ENCODE measurements at regions not wholly inside any gene's neighbourhood (a gene's known extent, or its start where the extent isn't known, plus 50 kb on each side); places are given as distances from the start of the nearest gene placed in this dataset.
"Not testable (repeated sequence)": the region's sequence is repeated elsewhere in the genome, so short reads cannot be mapped to it uniquely, and the experiment has no call there.

GRCh38 chr14:55900749-55901148 lies 217.5 kb upstream of the PELI2 start:
- DNase-seq, result no peak

GRCh38 chr14:55901291-55901690 lies 216.9 kb upstream of the PELI2 start:
- no peak for DNase-seq

GRCh38 chr14:55902241-55902640 lies 216.0 kb upstream of the PELI2 start:
- DNase-seq, result no peak

GRCh38 chr14:55904086-55904485 lies 214.1 kb upstream of the PELI2 start:
- DNase-seq, result no peak

GRCh38 chr14:55908106-55908505 lies 210.1 kb upstream of the PELI2 start:
- DNase-seq, result no peak

GRCh38 chr14:55909879-55910278 lies 208.3 kb upstream of the PELI2 start:
- DNase-seq, result no peak

- DNase-seq, result no peak
These were observed 207.5 kb upstream of the PELI2 start for GRCh38 chr14:55910601-55911243.

- DNase-seq, result no peak
These were observed 206.4 kb upstream of the PELI2 start for GRCh38 chr14:55911776-55912175.

GRCh38 chr14:55912344-55912743 lies 205.9 kb upstream of the PELI2 start:
- DNase-seq, result no peak

GRCh38 chr14:55913324-55914025 lies 204.7 kb upstream of the PELI2 start:
- DNase-seq, result no peak

GRCh38 chr14:55914771-55915170 lies 203.4 kb upstream of the PELI2 start:
- no peak for DNase-seq

GRCh38 chr14:55915456-55915855 lies 202.8 kb upstream of the PELI2 start:
- DNase-seq, result no peak

GRCh38 chr14:55919800-55920199 lies 198.4 kb upstream of the PELI2 start:
- not testable (repeated sequence) for DNase-seq

GRCh38 chr14:55921511-55921910 lies 196.7 kb upstream of the PELI2 start:
- no peak for DNase-seq

GRCh38 chr14:55926007-55926406 lies 192.2 kb upstream of the PELI2 start:
- no peak for DNase-seq

- DNase-seq, result no peak
These were observed 191.2 kb upstream of the PELI2 start for GRCh38 chr14:55927028-55927427.

GRCh38 chr14:55928276-55928675 lies 189.9 kb upstream of the PELI2 start:
- DNase-seq, result no peak

- DNase-seq, result no peak
These were observed 189.1 kb upstream of the PELI2 start for GRCh38 chr14:55929136-55929535.

GRCh38 chr14:55930016-55930784 lies 188.0 kb upstream of the PELI2 start:
- DNase-seq, result no peak

- DNase-seq, result no peak
These were observed 181.5 kb upstream of the PELI2 start for GRCh38 chr14:55936691-55937090.

- no peak for DNase-seq
These were observed 179.9 kb upstream of the PELI2 start for GRCh38 chr14:55938249-55938791.

- no peak for DNase-seq
These were observed 176.0 kb upstream of the PELI2 start for GRCh38 chr14:55942076-55942654.

- no peak for DNase-seq
These were observed 175.4 kb upstream of the PELI2 start for GRCh38 chr14:55942826-55943225.
